IPS-NIHi7 (cell line): ENCODE measurements at regions not wholly inside any gene's neighbourhood (a gene's known extent, or its start where the extent isn't known, plus 50 kb on each side); places are given as distances from the start of the nearest gene placed in this dataset.
"Not testable (repeated sequence)": the region's sequence is repeated elsewhere in the genome, so short reads cannot be mapped to it uniquely, and the experiment has no call there.

Source experiments
- DNase-seq: peaks from one replicate; pipeline ENCODE4 v3.0.0; 2012; ENCODE audit warnings: mixed read lengths; ENCODE audit errors: extremely low spot score

GRCh38 chr3:88408935-88409334 is 259.2 kb downstream of the C3orf38 start:
- no peak for DNase-seq

- DNase-seq, result no peak
Observed at GRCh38 chr3:88410259-88410658, 260.5 kb downstream of the C3orf38 start.

GRCh38 chr3:88412346-88412745 is 262.6 kb downstream of the C3orf38 start:
- no peak for DNase-seq

- DNase-seq, result no peak
Observed at GRCh38 chr3:88416436-88416835, 266.7 kb downstream of the C3orf38 start.

GRCh38 chr3:88418219-88418618 is 268.5 kb downstream of the C3orf38 start:
- no peak for DNase-seq

GRCh38 chr3:88433568-88433967 is 283.8 kb downstream of the C3orf38 start:
- no peak for DNase-seq

- DNase-seq, result no peak
Observed at GRCh38 chr3:88434001-88434400, 284.2 kb downstream of the C3orf38 start.

- DNase-seq, result no peak
Observed at GRCh38 chr3:88440701-88441100, 290.9 kb downstream of the C3orf38 start.

GRCh38 chr3:88443066-88443465 is 293.3 kb downstream of the C3orf38 start:
- no peak for DNase-seq

GRCh38 chr3:88444251-88444650 is 294.5 kb downstream of the C3orf38 start:
- DNase-seq, result no peak

- no peak for DNase-seq
Observed at GRCh38 chr3:88452228-88452627, 302.5 kb downstream of the C3orf38 start.

GRCh38 chr3:88460369-88460768 is 310.6 kb downstream of the C3orf38 start:
- DNase-seq, result no peak

- DNase-seq, result no peak
Observed at GRCh38 chr3:88462230-88462629, 312.5 kb downstream of the C3orf38 start.

- peak; percentile 28 for DNase-seq
Observed at GRCh38 chr3:88467191-88467590, 317.4 kb downstream of the C3orf38 start.

- no peak for DNase-seq
Observed at GRCh38 chr3:88469216-88469615, 319.5 kb downstream of the C3orf38 start.

GRCh38 chr3:88478460-88478859 is 328.7 kb downstream of the C3orf38 start:
- DNase-seq, result no peak

- no peak for DNase-seq
Observed at GRCh38 chr3:88480822-88481221, 331.1 kb downstream of the C3orf38 start.

- no peak for DNase-seq
Observed at GRCh38 chr3:88485001-88485400, 335.2 kb downstream of the C3orf38 start.

- not testable (repeated sequence) for DNase-seq
Observed at GRCh38 chr3:88508818-88509217, 359.1 kb downstream of the C3orf38 start.

- no peak for DNase-seq
Observed at GRCh38 chr3:88509582-88509981, 359.8 kb downstream of the C3orf38 start.

GRCh38 chr3:88528494-88528893 is 378.7 kb downstream of the C3orf38 start:
- no peak for DNase-seq

GRCh38 chr3:88534534-88534933 is 384.8 kb downstream of the C3orf38 start:
- no peak for DNase-seq

- no peak for DNase-seq
Observed at GRCh38 chr3:88535563-88535962, 385.8 kb downstream of the C3orf38 start.

- no peak for DNase-seq
Observed at GRCh38 chr3:88542916-88543315, 393.2 kb downstream of the C3orf38 start.

GRCh38 chr3:88572450-88572849 is 422.7 kb downstream of the C3orf38 start:
- DNase-seq, result no peak
